ENCODE measurements at regions not wholly inside any gene's neighbourhood (a gene's known extent, or its start where the extent isn't known, plus 50 kb on each side); places are given as distances from the start of the nearest gene placed in this dataset.
"Not testable (repeated sequence)": the region's sequence is repeated elsewhere in the genome, so short reads cannot be mapped to it uniquely, and the experiment has no call there.

DNA sequence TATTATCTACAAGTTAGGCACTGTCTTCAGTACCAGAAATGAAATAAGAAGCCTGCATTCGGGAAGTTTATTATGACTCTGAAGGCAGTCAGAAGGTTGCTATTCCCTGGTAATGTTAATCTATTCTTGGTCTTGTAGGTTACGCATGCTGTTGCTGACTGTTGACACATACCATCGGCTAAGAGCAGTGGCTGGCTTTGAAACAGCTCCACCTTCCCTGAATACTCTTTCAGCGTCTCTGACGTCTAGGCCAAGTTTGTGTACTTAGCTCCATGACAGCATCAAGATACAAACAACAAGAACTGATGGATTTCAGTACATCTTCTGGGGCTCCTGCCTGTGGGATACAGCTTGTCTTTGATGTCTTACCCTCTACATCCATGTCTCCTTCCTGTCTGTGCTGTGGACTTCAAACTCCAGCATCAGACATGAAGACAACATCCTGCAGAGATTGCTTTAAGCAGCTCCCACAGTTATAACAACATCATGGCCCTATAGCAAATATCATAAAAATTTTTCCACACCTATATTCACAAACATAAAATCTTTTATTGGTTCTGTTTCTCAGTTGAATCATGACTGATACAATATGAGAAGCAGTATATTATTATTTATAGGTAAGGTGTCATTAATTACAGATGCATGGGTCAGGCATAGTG lies 151.5 kb upstream of the FAM240B start:
- H3K4me1 ChIP-seq; H3K36me3 ChIP-seq (replicated peaks in 1 of 2; ENCODE audit: insufficient read depth in 1 of 2, low read depth in 2 of 2); intact Hi-C loops (cut with DNase I); H3K9me3 ChIP-seq; H3K4me3 ChIP-seq; H3K27me3 ChIP-seq; H3K27ac ChIP-seq; ATAC-seq; DNase-seq: not testable (repeated sequence)
- WGBS, 2 donors = no CpG with 5 or more reads among the region's 5 CpGs

GRCh38 chr9:38859827-38860226 lies 139.9 kb upstream of the FAM240B start:
- H3K4me3 ChIP-seq; H3K9me3 ChIP-seq; DNase-seq; H3K27me3 ChIP-seq; H3K4me1 ChIP-seq; intact Hi-C loops (cut with DNase I); H3K36me3 ChIP-seq (replicated peaks in 1 of 2; ENCODE audit: insufficient read depth in 1 of 2, low read depth in 2 of 2); H3K27ac ChIP-seq: not testable (repeated sequence)
- ATAC-seq = peak; percentile 68
- no CpG with 5 or more reads among the region's 1 CpG for WGBS, 2 donors

GRCh38 chr9:38848966-38849365 lies 129.0 kb upstream of the FAM240B start:
- H3K27me3 ChIP-seq; ATAC-seq; intact Hi-C loops (cut with DNase I); H3K4me3 ChIP-seq; DNase-seq; H3K4me1 ChIP-seq; H3K36me3 ChIP-seq (replicated peaks in 1 of 2; ENCODE audit: insufficient read depth in 1 of 2, low read depth in 2 of 2); H3K27ac ChIP-seq; H3K9me3 ChIP-seq: not testable (repeated sequence)
- WGBS, 2 donors = no CpG with 5 or more reads among the region's 10 CpGs

DNA sequence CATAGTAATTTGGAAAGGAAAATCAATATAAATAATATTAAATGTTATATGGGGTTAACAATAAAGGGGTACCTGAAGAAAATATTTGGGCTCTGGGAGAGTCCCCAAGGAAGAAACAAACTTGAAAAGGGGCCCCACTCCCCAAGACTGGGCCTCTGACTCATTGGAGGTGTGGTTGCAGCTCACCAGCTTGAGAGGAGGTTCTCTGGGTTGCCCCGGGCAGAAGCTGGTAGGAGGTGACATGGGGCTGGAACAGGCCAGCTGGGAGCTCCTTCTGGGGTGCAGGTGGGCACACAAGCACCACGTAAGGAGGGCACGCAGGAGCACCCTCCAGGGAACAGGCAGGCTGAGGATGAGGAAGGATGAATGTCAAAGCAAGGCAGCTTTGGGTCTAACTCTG lies 120.3 kb upstream of the FAM240B start:
- ATAC-seq; H3K9me3 ChIP-seq; H3K4me3 ChIP-seq; H3K27ac ChIP-seq; H3K27me3 ChIP-seq; DNase-seq; H3K4me1 ChIP-seq; intact Hi-C loops (cut with DNase I); H3K36me3 ChIP-seq (replicated peaks in 1 of 2; ENCODE audit: insufficient read depth in 1 of 2, low read depth in 2 of 2): not testable (repeated sequence)
- WGBS, 2 donors = no CpG with 5 or more reads among the region's 3 CpGs

- H3K36me3 ChIP-seq (replicated peaks in 1 of 2; ENCODE audit: insufficient read depth in 1 of 2, low read depth in 2 of 2); H3K4me3 ChIP-seq; DNase-seq; H3K27me3 ChIP-seq; H3K9me3 ChIP-seq; H3K4me1 ChIP-seq; ATAC-seq; H3K27ac ChIP-seq; intact Hi-C loops (cut with DNase I): not testable (repeated sequence)
- 57 to 100% methylated on average over 1 of the region's 3 CpGs for WGBS, 2 donors
Observed at GRCh38 chr9:38833706-38834105, 113.8 kb upstream of the FAM240B start.

DNA sequence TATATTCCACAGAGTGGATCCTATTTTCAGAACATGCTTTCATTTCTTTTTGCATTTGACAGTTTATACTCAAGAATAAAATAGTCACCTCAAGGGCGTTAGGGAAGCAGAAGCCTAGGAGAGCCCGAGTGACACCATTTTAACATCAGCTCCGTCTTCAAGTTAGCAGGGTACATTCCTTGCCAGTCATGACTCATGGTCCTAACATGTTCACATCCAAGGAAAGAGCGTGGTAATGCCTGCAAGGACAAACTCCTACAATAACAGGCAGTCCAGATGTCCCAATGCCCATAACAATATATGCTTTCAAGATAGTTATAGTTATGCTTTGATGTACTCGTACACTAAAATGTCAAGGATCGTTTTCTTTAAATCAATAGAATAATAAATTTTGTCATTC lies 93.9 kb upstream of the FAM240B start:
- H3K9me3 ChIP-seq; H3K4me3 ChIP-seq; H3K36me3 ChIP-seq (replicated peaks in 1 of 2; ENCODE audit: insufficient read depth in 1 of 2, low read depth in 2 of 2); intact Hi-C loops (cut with DNase I); H3K4me1 ChIP-seq; H3K27ac ChIP-seq; DNase-seq; H3K27me3 ChIP-seq; ATAC-seq: not testable (repeated sequence)
- WGBS, 2 donors = 52 to 54% methylated on average over 4 of the region's 6 CpGs

DNA sequence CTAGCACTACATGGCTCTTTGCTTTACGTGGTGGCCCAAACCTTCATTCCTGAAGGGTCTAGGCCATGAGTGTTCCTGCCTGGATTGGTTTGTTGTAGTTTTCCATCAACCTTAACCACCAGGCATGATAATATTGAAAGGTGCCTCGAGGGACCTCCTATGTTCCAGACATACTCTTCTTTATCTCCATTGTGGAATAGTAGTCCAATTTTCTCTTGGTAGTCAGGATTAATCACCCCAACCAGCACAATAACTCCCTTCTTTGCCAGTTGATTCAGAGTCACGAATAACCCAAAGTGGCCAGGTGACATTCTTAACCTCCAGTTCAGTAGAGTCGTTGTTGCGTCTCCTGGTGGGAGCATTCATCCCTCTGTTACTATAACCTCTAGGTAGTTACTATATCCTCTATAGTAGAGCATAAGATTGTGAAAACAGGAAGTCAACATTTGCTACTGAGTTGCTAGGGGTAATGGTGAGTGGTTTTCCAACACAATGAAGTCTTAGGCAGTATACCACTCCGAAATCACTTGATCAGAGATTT lies 88.1 kb upstream of the FAM240B start:
- ATAC-seq; H3K27me3 ChIP-seq; intact Hi-C loops (cut with DNase I); DNase-seq; H3K27ac ChIP-seq; H3K4me3 ChIP-seq; H3K4me1 ChIP-seq; H3K9me3 ChIP-seq; H3K36me3 ChIP-seq (replicated peaks in 1 of 2; ENCODE audit: insufficient read depth in 1 of 2, low read depth in 2 of 2): not testable (repeated sequence)
- WGBS, 2 donors = 32 to 48% methylated on average over 3 to 4 of the region's 6 CpGs

DNA sequence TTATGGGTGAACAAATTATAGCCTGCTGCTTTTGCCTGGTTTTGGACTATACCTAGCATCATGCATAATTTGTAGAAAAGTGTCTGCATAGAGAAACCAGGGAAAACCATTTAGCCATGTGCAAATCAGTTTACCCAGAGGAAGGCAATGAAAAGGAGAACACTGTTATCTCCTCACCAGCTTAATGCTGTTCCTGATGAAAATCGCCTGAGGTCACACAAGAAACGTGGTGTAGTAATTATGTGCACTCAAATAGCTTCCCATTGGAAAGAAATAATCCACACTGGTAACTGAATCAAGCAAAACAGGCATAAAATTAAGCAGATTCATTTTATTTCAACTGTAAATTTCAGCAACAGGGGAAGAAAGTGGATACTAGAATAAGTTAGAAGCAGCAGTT lies 51.7 kb upstream of the FAM240B start:
- no peaks in the 10 kb centered on the region for H3K4me1 ChIP-seq
- no peak overlapping the region for H3K27ac ChIP-seq
- DNase-seq = no peak
- no peak for TF ChIP-seq POLR2A (IDR thresholded peaks at IDR 0.05)
- TF ChIP-seq, protein P1, sequence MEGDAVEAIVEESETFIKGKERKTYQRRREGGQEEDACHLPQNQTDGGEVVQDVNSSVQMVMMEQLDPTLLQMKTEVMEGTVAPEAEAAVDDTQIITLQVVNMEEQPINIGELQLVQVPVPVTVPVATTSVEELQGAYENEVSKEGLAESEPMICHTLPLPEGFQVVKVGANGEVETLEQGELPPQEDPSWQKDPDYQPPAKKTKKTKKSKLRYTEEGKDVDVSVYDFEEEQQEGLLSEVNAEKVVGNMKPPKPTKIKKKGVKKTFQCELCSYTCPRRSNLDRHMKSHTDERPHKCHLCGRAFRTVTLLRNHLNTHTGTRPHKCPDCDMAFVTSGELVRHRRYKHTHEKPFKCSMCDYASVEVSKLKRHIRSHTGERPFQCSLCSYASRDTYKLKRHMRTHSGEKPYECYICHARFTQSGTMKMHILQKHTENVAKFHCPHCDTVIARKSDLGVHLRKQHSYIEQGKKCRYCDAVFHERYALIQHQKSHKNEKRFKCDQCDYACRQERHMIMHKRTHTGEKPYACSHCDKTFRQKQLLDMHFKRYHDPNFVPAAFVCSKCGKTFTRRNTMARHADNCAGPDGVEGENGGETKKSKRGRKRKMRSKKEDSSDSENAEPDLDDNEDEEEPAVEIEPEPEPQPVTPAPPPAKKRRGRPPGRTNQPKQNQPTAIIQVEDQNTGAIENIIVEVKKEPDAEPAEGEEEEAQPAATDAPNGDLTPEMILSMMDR (IDR thresholded peaks at IDR 0.05) = no peak
- no peaks in the 10 kb centered on the region for H3K36me3 ChIP-seq (replicated peaks in 1 of 2; ENCODE audit: insufficient read depth in 1 of 2, low read depth in 2 of 2)
- H3K4me3 ChIP-seq = no peak overlapping the region
- ATAC-seq = no peak
- WGBS, 2 donors = 20 to 27% methylated on average over 2 of the region's 2 CpGs
- intact Hi-C loops (cut with DNase I) = no loop called here
- H3K9me3 ChIP-seq = no peaks in the 10 kb centered on the region
- no peaks in the 10 kb centered on the region for H3K27me3 ChIP-seq

Data from body of pancreas (tissue), 4 donors.